HG02938 (cell line): ENCODE measurements at regions not wholly inside any gene's neighbourhood (a gene's known extent, or its start where the extent isn't known, plus 50 kb on each side); places are given as distances from the start of the nearest gene placed in this dataset.

Experiments used
- ATAC-seq: cut with Tn5 transposase; IDR thresholded peaks from one replicate; pipeline ENCODE4 v1.9.1; 2021; ENCODE audit warnings: mild to moderate bottlenecking, moderate library complexity; ENCODE audit not compliant: unreplicated experiment

- ATAC-seq = no peak
These were observed 233.8 kb upstream of the JUN start for GRCh38 chr1:59017501-59018231.

GRCh38 chr1:59018446-59018845, 234.6 kb upstream of the JUN start:
- ATAC-seq = no peak

- no peak for ATAC-seq
These were observed 235.0 kb upstream of the JUN start for GRCh38 chr1:59018860-59019259.

- ATAC-seq = peak; percentile 94
These were observed 236.5 kb upstream of the JUN start for GRCh38 chr1:59020151-59020997.

- no peak for ATAC-seq
These were observed 238.4 kb upstream of the JUN start for GRCh38 chr1:59022199-59022598.

GRCh38 chr1:59022799-59023198, 239.0 kb upstream of the JUN start:
- no peak for ATAC-seq

- no peak for ATAC-seq
These were observed 241.4 kb upstream of the JUN start for GRCh38 chr1:59025201-59025600.

- peak; percentile 96 for ATAC-seq
These were observed 242.1 kb upstream of the JUN start for GRCh38 chr1:59025898-59026426.

- ATAC-seq = peak; percentile 12
These were observed 242.7 kb upstream of the JUN start for GRCh38 chr1:59026472-59026948.

- ATAC-seq = no peak
These were observed 243.3 kb upstream of the JUN start for GRCh38 chr1:59027177-59027576.

GRCh38 chr1:59028048-59028447, 244.2 kb upstream of the JUN start:
- ATAC-seq = no peak

- no peak for ATAC-seq
These were observed 245.7 kb upstream of the JUN start for GRCh38 chr1:59029411-59030167.

- no peak for ATAC-seq
These were observed 248.4 kb upstream of the JUN start for GRCh38 chr1:59032228-59032627.

GRCh38 chr1:59033761-59034160, 249.9 kb upstream of the JUN start:
- ATAC-seq = no peak

- ATAC-seq = no peak
These were observed 251.1 kb upstream of the JUN start for GRCh38 chr1:59034925-59035324.

GRCh38 chr1:59039551-59039950, 255.7 kb upstream of the JUN start:
- ATAC-seq = no peak

- ATAC-seq = no peak
These were observed 256.4 kb upstream of the FGGY start for GRCh38 chr1:59040486-59040885.

- ATAC-seq = no peak
These were observed 255.1 kb upstream of the FGGY start for GRCh38 chr1:59041646-59042277.

GRCh38 chr1:59043796-59044195, 253.1 kb upstream of the FGGY start:
- no peak for ATAC-seq

- ATAC-seq = no peak
These were observed 252.3 kb upstream of the FGGY start for GRCh38 chr1:59044535-59045121.
